ENCODE measurements at regions not wholly inside any gene's neighbourhood (a gene's known extent, or its start where the extent isn't known, plus 50 kb on each side); places are given as distances from the start of the nearest gene placed in this dataset.

GRCh38 chr5:74141053-74141452 lies 499.5 kb downstream of the ENC1 start:
- BruUV-seq (replicated peaks): no TSS peak
- DNase-seq (ENCODE audit: low spot score): no peak
- H3K27ac ChIP-seq (ENCODE audit: low read depth, low read length, poor library complexity, severe bottlenecking): no peak overlapping the region
- peaks cover 5% of the 10 kb centered on the region for H3K4me1 ChIP-seq (ENCODE audit: insufficient read depth, low read length, poor library complexity, severe bottlenecking)
- no peaks in the 10 kb centered on the region for H3K36me3 ChIP-seq (ENCODE audit: insufficient read depth, low read length, poor library complexity, severe bottlenecking)
- no peak overlapping the region for H3K4me3 ChIP-seq (ENCODE audit: low read depth, low read length, poor library complexity, severe bottlenecking)
- intact Hi-C loops (cut with micrococcal nuclease; ENCODE audit: unreplicated experiment): no loop called here
- POLR2A ChIA-PET (ENCODE audit: low non-redundant PET): no interaction called here
- CTCF ChIA-PET: no interaction called here
- peaks cover 33% of the 10 kb centered on the region for H3K27me3 ChIP-seq (replicated peaks; ENCODE audit: insufficient read depth, low read depth, low read length, poor library complexity)
- TF ChIP-seq EZH2 (IDR thresholded peaks at IDR 0.05; ENCODE audit: borderline replicate concordance, low read depth, low read length, poor library complexity, severe bottlenecking): no peak
- TF ChIP-seq, protein P1, sequence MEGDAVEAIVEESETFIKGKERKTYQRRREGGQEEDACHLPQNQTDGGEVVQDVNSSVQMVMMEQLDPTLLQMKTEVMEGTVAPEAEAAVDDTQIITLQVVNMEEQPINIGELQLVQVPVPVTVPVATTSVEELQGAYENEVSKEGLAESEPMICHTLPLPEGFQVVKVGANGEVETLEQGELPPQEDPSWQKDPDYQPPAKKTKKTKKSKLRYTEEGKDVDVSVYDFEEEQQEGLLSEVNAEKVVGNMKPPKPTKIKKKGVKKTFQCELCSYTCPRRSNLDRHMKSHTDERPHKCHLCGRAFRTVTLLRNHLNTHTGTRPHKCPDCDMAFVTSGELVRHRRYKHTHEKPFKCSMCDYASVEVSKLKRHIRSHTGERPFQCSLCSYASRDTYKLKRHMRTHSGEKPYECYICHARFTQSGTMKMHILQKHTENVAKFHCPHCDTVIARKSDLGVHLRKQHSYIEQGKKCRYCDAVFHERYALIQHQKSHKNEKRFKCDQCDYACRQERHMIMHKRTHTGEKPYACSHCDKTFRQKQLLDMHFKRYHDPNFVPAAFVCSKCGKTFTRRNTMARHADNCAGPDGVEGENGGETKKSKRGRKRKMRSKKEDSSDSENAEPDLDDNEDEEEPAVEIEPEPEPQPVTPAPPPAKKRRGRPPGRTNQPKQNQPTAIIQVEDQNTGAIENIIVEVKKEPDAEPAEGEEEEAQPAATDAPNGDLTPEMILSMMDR (conservative IDR thresholded peaks at IDR 0.05; ENCODE audit: low read depth, low read length): no peak
- H3K9me3 ChIP-seq (ENCODE audit: low read depth, low read length, poor library complexity, severe bottlenecking): no peaks in the 10 kb centered on the region

DNA sequence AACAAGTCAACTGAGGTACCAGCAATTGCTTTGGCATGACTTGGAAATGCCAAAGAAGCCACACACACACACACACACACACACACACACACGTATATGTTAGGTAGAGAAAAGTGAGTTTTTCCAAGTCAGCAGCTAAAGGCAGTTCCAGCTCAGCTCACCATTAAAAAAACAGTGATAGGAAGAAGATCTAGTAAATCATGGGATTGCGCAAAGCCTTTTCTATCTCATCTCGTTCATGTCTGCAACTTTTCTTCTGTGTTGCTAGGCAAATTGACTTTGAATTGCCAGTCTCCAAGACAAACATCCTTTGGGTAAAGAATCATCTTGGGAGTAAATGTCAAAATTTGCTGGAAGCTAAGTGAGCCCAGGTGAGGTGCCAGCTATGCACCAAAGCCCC lies 500.1 kb downstream of the ENC1 start:
- ChIA-PET CTCF (no interaction called here), POLR2A (ENCODE audit: low non-redundant PET) (no interaction called here)
- no peak for DNase-seq (ENCODE audit: low spot score)
- TF ChIP-seq, protein P1 (conservative IDR thresholded peaks at IDR 0.05; ENCODE audit: low read depth, low read length): no peak
- no peak for TF ChIP-seq EZH2 (IDR thresholded peaks at IDR 0.05; ENCODE audit: borderline replicate concordance, low read depth, low read length, poor library complexity, severe bottlenecking)
- Histone ChIP-seq H3K27ac (ENCODE audit: low read depth, low read length, poor library complexity, severe bottlenecking) (no peak overlapping the region), H3K4me3 (ENCODE audit: low read depth, low read length, poor library complexity, severe bottlenecking) (no peak overlapping the region), H3K9me3 (ENCODE audit: low read depth, low read length, poor library complexity, severe bottlenecking) (no peaks in the 10 kb centered on the region), H3K36me3 (ENCODE audit: insufficient read depth, low read length, poor library complexity, severe bottlenecking) (no peaks in the 10 kb centered on the region), H3K27me3 (replicated peaks; ENCODE audit: insufficient read depth, low read depth, low read length, poor library complexity) (peaks cover 35% of the 10 kb centered on the region), H3K4me1 (ENCODE audit: insufficient read depth, low read length, poor library complexity, severe bottlenecking) (peaks cover 5% of the 10 kb centered on the region)
- BruUV-seq (replicated peaks): no TSS peak
- intact Hi-C loops (cut with micrococcal nuclease; ENCODE audit: unreplicated experiment): no loop called here

GRCh38 chr5:74139589-74139988 lies 500.9 kb downstream of the ENC1 start:
- Histone ChIP-seq H3K9me3 (ENCODE audit: low read depth, low read length, poor library complexity, severe bottlenecking) (no peaks in the 10 kb centered on the region), H3K4me1 (ENCODE audit: insufficient read depth, low read length, poor library complexity, severe bottlenecking) (peaks cover 5% of the 10 kb centered on the region), H3K4me3 (ENCODE audit: low read depth, low read length, poor library complexity, severe bottlenecking) (no peak overlapping the region), H3K27ac (ENCODE audit: low read depth, low read length, poor library complexity, severe bottlenecking) (no peak overlapping the region), H3K27me3 (replicated peaks; ENCODE audit: insufficient read depth, low read depth, low read length, poor library complexity) (peaks cover 35% of the 10 kb centered on the region), H3K36me3 (ENCODE audit: insufficient read depth, low read length, poor library complexity, severe bottlenecking) (no peaks in the 10 kb centered on the region)
- POLR2A ChIA-PET (ENCODE audit: low non-redundant PET): no interaction called here
- no TSS peak for BruUV-seq (replicated peaks)
- CTCF ChIA-PET: no interaction called here
- no peak for DNase-seq (ENCODE audit: low spot score)
- TF ChIP-seq, protein P1 (conservative IDR thresholded peaks at IDR 0.05; ENCODE audit: low read depth, low read length): no peak
- TF ChIP-seq EZH2 (IDR thresholded peaks at IDR 0.05; ENCODE audit: borderline replicate concordance, low read depth, low read length, poor library complexity, severe bottlenecking): no peak
- intact Hi-C loops (cut with micrococcal nuclease; ENCODE audit: unreplicated experiment): no loop called here
